Esophagus squamous epithelium (tissue), 4 donors: ENCODE measurements at regions not wholly inside any gene's neighbourhood (a gene's known extent, or its start where the extent isn't known, plus 50 kb on each side); places are given as distances from the start of the nearest gene placed in this dataset.

Source experiments
- POLR2A ChIP-seq, 4 donors: fragments of 450-650 bp; IDR thresholded peaks; one replicate each; pipeline ENCODE4 v1.6.1; 2017; ENCODE audit warnings: antibody characterized with exemption in 4 of 4, mild to moderate bottlenecking in 4 of 4, moderate library complexity in 3 of 4
- TF ChIP-seq, protein P1 (sequence below), 6 experiments: fragments of 450-650 bp in 4 of 6; fragments of 200-600 bp in 2 of 6; sonication (generic) in 2 of 6; IDR thresholded peaks; one replicate each; pipeline ENCODE4 v1.5.1; 2016 to 2019; ENCODE audit warnings: antibody characterized with exemption in 6 of 6, mild to moderate bottlenecking in 4 of 6, moderate library complexity in 4 of 6

- TF ChIP-seq, protein P1, sequence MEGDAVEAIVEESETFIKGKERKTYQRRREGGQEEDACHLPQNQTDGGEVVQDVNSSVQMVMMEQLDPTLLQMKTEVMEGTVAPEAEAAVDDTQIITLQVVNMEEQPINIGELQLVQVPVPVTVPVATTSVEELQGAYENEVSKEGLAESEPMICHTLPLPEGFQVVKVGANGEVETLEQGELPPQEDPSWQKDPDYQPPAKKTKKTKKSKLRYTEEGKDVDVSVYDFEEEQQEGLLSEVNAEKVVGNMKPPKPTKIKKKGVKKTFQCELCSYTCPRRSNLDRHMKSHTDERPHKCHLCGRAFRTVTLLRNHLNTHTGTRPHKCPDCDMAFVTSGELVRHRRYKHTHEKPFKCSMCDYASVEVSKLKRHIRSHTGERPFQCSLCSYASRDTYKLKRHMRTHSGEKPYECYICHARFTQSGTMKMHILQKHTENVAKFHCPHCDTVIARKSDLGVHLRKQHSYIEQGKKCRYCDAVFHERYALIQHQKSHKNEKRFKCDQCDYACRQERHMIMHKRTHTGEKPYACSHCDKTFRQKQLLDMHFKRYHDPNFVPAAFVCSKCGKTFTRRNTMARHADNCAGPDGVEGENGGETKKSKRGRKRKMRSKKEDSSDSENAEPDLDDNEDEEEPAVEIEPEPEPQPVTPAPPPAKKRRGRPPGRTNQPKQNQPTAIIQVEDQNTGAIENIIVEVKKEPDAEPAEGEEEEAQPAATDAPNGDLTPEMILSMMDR (IDR thresholded peaks at IDR 0.05) = no peak
- TF ChIP-seq POLR2A (IDR thresholded peaks at IDR 0.05) = no peak
Measured at GRCh38 chr13:44629465-44630183, 53.5 kb upstream of the TSC22D1 start.
